ENCODE measurements at regions not wholly inside any gene's neighbourhood (a gene's known extent, or its start where the extent isn't known, plus 50 kb on each side); places are given as distances from the start of the nearest gene placed in this dataset.
"Not testable (repeated sequence)": the region's sequence is repeated elsewhere in the genome, so short reads cannot be mapped to it uniquely, and the experiment has no call there.

- H3K27ac Mint-ChIP-seq; H3K36me3 Mint-ChIP-seq; H3K4me1 Mint-ChIP-seq (ENCODE audit: low read depth); H3K4me3 Mint-ChIP-seq; H3K27me3 Mint-ChIP-seq; H3K9me3 Mint-ChIP-seq (ENCODE audit: low read depth): not testable (repeated sequence)
Measured at GRCh38 chr6:140147825-140148814, 773.7 kb upstream of the CITED2 start.

- no peaks in the 10 kb centered on the region for H3K27me3 Mint-ChIP-seq
Measured at GRCh38 chr6:140140891-140141290, 766.4 kb upstream of the CITED2 start.

GRCh38 chr6:140138311-140139010, 764.0 kb upstream of the CITED2 start:
- H3K4me3 Mint-ChIP-seq = no peak overlapping the region
- no peaks in the 10 kb centered on the region for H3K4me1 Mint-ChIP-seq (ENCODE audit: low read depth)
- no peaks in the 10 kb centered on the region for H3K27me3 Mint-ChIP-seq
- H3K36me3 Mint-ChIP-seq = no peaks in the 10 kb centered on the region
- no peak overlapping the region for H3K27ac Mint-ChIP-seq
- peaks cover 11% of the 10 kb centered on the region for H3K9me3 Mint-ChIP-seq (ENCODE audit: low read depth)

More at GRCh38 chr6:140140891-140141290, 766.4 kb upstream of the CITED2 start:
- no peaks in the 10 kb centered on the region for H3K9me3 Mint-ChIP-seq (ENCODE audit: low read depth)
- H3K4me3 Mint-ChIP-seq = no peak overlapping the region
- no peaks in the 10 kb centered on the region for H3K4me1 Mint-ChIP-seq (ENCODE audit: low read depth)
- no peak overlapping the region for H3K27ac Mint-ChIP-seq
- H3K36me3 Mint-ChIP-seq = no peaks in the 10 kb centered on the region

GRCh38 chr6:140134224-140134623, 759.8 kb upstream of the CITED2 start:
- H3K36me3 Mint-ChIP-seq = peaks cover 5% of the 10 kb centered on the region
- H3K27me3 Mint-ChIP-seq = no peaks in the 10 kb centered on the region
- H3K4me3 Mint-ChIP-seq = no peak overlapping the region
- no peak overlapping the region for H3K27ac Mint-ChIP-seq
- H3K4me1 Mint-ChIP-seq (ENCODE audit: low read depth) = no peaks in the 10 kb centered on the region
- peaks cover 17% of the 10 kb centered on the region for H3K9me3 Mint-ChIP-seq (ENCODE audit: low read depth)

GRCh38 chr6:140130074-140130473, 755.6 kb upstream of the CITED2 start:
- Mint-ChIP-seq H3K9me3 (ENCODE audit: low read depth) (peaks cover 12% of the 10 kb centered on the region), H3K4me1 (ENCODE audit: low read depth) (no peaks in the 10 kb centered on the region), H3K27me3 (no peaks in the 10 kb centered on the region), H3K27ac (no peak overlapping the region), H3K4me3 (no peak overlapping the region), H3K36me3 (peaks cover 5% of the 10 kb centered on the region)

- H3K36me3 Mint-ChIP-seq = no peaks in the 10 kb centered on the region
- H3K4me3 Mint-ChIP-seq = no peak overlapping the region
- no peaks in the 10 kb centered on the region for H3K9me3 Mint-ChIP-seq (ENCODE audit: low read depth)
- no peaks in the 10 kb centered on the region for H3K4me1 Mint-ChIP-seq (ENCODE audit: low read depth)
- H3K27ac Mint-ChIP-seq = no peak overlapping the region
- H3K27me3 Mint-ChIP-seq = no peaks in the 10 kb centered on the region
Measured at GRCh38 chr6:140124498-140124897, 750.0 kb upstream of the CITED2 start.

- Mint-ChIP-seq H3K9me3 (ENCODE audit: low read depth) (no peaks in the 10 kb centered on the region), H3K36me3 (no peaks in the 10 kb centered on the region), H3K27me3 (peaks cover 4% of the 10 kb centered on the region), H3K4me3 (no peak overlapping the region), H3K27ac (no peak overlapping the region), H3K4me1 (ENCODE audit: low read depth) (no peaks in the 10 kb centered on the region)
Measured at GRCh38 chr6:140108167-140108566, 733.7 kb upstream of the CITED2 start.

GRCh38 chr6:140107216-140107615, 732.8 kb upstream of the CITED2 start:
- no peak overlapping the region for H3K27ac Mint-ChIP-seq
- peaks cover 2% of the 10 kb centered on the region for H3K27me3 Mint-ChIP-seq
- no peaks in the 10 kb centered on the region for H3K4me1 Mint-ChIP-seq (ENCODE audit: low read depth)
- H3K9me3 Mint-ChIP-seq (ENCODE audit: low read depth) = no peaks in the 10 kb centered on the region
- no peaks in the 10 kb centered on the region for H3K36me3 Mint-ChIP-seq
- no peak overlapping the region for H3K4me3 Mint-ChIP-seq

GRCh38 chr6:140105857-140106256, 731.4 kb upstream of the CITED2 start:
- no peaks in the 10 kb centered on the region for H3K9me3 Mint-ChIP-seq (ENCODE audit: low read depth)
- no peaks in the 10 kb centered on the region for H3K27me3 Mint-ChIP-seq
- H3K27ac Mint-ChIP-seq = no peak overlapping the region
- no peaks in the 10 kb centered on the region for H3K36me3 Mint-ChIP-seq
- no peak overlapping the region for H3K4me3 Mint-ChIP-seq
- peaks cover 4% of the 10 kb centered on the region for H3K4me1 Mint-ChIP-seq (ENCODE audit: low read depth)

- Mint-ChIP-seq H3K27ac (no peak overlapping the region), H3K4me3 (no peak overlapping the region), H3K4me1 (ENCODE audit: low read depth) (peaks cover 4% of the 10 kb centered on the region), H3K27me3 (no peaks in the 10 kb centered on the region), H3K9me3 (ENCODE audit: low read depth) (no peaks in the 10 kb centered on the region), H3K36me3 (no peaks in the 10 kb centered on the region)
Measured at GRCh38 chr6:140105241-140105640, 730.8 kb upstream of the CITED2 start.

- Mint-ChIP-seq H3K9me3 (ENCODE audit: low read depth) (no peaks in the 10 kb centered on the region), H3K36me3 (no peaks in the 10 kb centered on the region), H3K27ac (no peak overlapping the region), H3K27me3 (no peaks in the 10 kb centered on the region), H3K4me1 (ENCODE audit: low read depth) (peaks cover 4% of the 10 kb centered on the region), H3K4me3 (no peak overlapping the region)
Measured at GRCh38 chr6:140101818-140102217, 727.4 kb upstream of the CITED2 start.

- H3K27me3 Mint-ChIP-seq = no peaks in the 10 kb centered on the region
- H3K36me3 Mint-ChIP-seq = no peaks in the 10 kb centered on the region
- peaks cover 4% of the 10 kb centered on the region for H3K4me1 Mint-ChIP-seq (ENCODE audit: low read depth)
- no peak overlapping the region for H3K4me3 Mint-ChIP-seq
- no peaks in the 10 kb centered on the region for H3K9me3 Mint-ChIP-seq (ENCODE audit: low read depth)
- no peak overlapping the region for H3K27ac Mint-ChIP-seq
Measured at GRCh38 chr6:140101367-140101766, 726.9 kb upstream of the CITED2 start.

GRCh38 chr6:140095532-140095931, 721.1 kb upstream of the CITED2 start:
- H3K4me1 Mint-ChIP-seq (ENCODE audit: low read depth) = no peaks in the 10 kb centered on the region
- H3K27ac Mint-ChIP-seq = no peak overlapping the region
- H3K4me3 Mint-ChIP-seq = no peak overlapping the region
- no peaks in the 10 kb centered on the region for H3K9me3 Mint-ChIP-seq (ENCODE audit: low read depth)
- H3K36me3 Mint-ChIP-seq = no peaks in the 10 kb centered on the region
- H3K27me3 Mint-ChIP-seq = no peaks in the 10 kb centered on the region

- no peak overlapping the region for H3K27ac Mint-ChIP-seq
- H3K4me1 Mint-ChIP-seq (ENCODE audit: low read depth) = no peaks in the 10 kb centered on the region
- H3K4me3 Mint-ChIP-seq = no peak overlapping the region
- H3K36me3 Mint-ChIP-seq = no peaks in the 10 kb centered on the region
- H3K9me3 Mint-ChIP-seq (ENCODE audit: low read depth) = no peaks in the 10 kb centered on the region
- peaks cover 2% of the 10 kb centered on the region for H3K27me3 Mint-ChIP-seq
Measured at GRCh38 chr6:140091895-140092294, 717.4 kb upstream of the CITED2 start.

- Mint-ChIP-seq H3K27ac (no peak overlapping the region), H3K27me3 (peaks cover 2% of the 10 kb centered on the region), H3K9me3 (ENCODE audit: low read depth) (no peaks in the 10 kb centered on the region)
Measured at GRCh38 chr6:140090871-140091270, 716.4 kb upstream of the CITED2 start.

More at GRCh38 chr6:140090871-140091270, 716.4 kb upstream of the CITED2 start:
- no peak overlapping the region for H3K4me3 Mint-ChIP-seq
- H3K36me3 Mint-ChIP-seq = no peaks in the 10 kb centered on the region
- no peaks in the 10 kb centered on the region for H3K4me1 Mint-ChIP-seq (ENCODE audit: low read depth)
